ENCODE measurements at regions not wholly inside any gene's neighbourhood (a gene's known extent, or its start where the extent isn't known, plus 50 kb on each side); places are given as distances from the start of the nearest gene placed in this dataset.

- FAIRE-seq = no peak
Measured at GRCh38 chr3:146865175-146865755, 260.1 kb upstream of the PLSCR5 start.

GRCh38 chr3:146861262-146861661 lies 256.1 kb upstream of the PLSCR5 start:
- no peak for FAIRE-seq

More at GRCh38 chr3:146865175-146865755, 260.1 kb upstream of the PLSCR5 start:
- DNase-seq (ENCODE audit: insufficient read length, low spot score) = no peak

GRCh38 chr3:146854523-146854922 lies 249.4 kb upstream of the PLSCR5 start:
- DNase-seq (ENCODE audit: insufficient read length, low spot score) (no peak), FAIRE-seq (no peak)

More at GRCh38 chr3:146861262-146861661, 256.1 kb upstream of the PLSCR5 start:
- DNase-seq (ENCODE audit: insufficient read length, low spot score) = no peak

- no peak for FAIRE-seq
- no peak for DNase-seq (ENCODE audit: insufficient read length, low spot score)
Measured at GRCh38 chr3:146851665-146852064, 246.5 kb upstream of the PLSCR5 start.

GRCh38 chr3:146845361-146845760 lies 240.2 kb upstream of the PLSCR5 start:
- DNase-seq (ENCODE audit: insufficient read length, low spot score) = no peak
- FAIRE-seq = no peak

- DNase-seq (ENCODE audit: insufficient read length, low spot score) (no peak), FAIRE-seq (no peak)
Measured at GRCh38 chr3:146843476-146843875, 238.3 kb upstream of the PLSCR5 start.

- DNase-seq (ENCODE audit: insufficient read length, low spot score) = no peak
- FAIRE-seq = no peak
Measured at GRCh38 chr3:146839727-146840375, 234.7 kb upstream of the PLSCR5 start.

GRCh38 chr3:146838221-146838620 lies 233.1 kb upstream of the PLSCR5 start:
- FAIRE-seq = no peak

GRCh38 chr3:146834917-146835316 lies 229.8 kb upstream of the PLSCR5 start:
- no peak for FAIRE-seq
- no peak for DNase-seq (ENCODE audit: insufficient read length, low spot score)

More at GRCh38 chr3:146838221-146838620, 233.1 kb upstream of the PLSCR5 start:
- DNase-seq (ENCODE audit: insufficient read length, low spot score) = no peak

GRCh38 chr3:146832857-146833458 lies 227.8 kb upstream of the PLSCR5 start:
- DNase-seq (ENCODE audit: insufficient read length, low spot score) (no peak), FAIRE-seq (no peak)

- FAIRE-seq (no peak), DNase-seq (ENCODE audit: insufficient read length, low spot score) (no peak)
Measured at GRCh38 chr3:146831659-146832058, 226.5 kb upstream of the PLSCR5 start.

GRCh38 chr3:146830231-146830630 lies 225.1 kb upstream of the PLSCR5 start:
- DNase-seq (ENCODE audit: insufficient read length, low spot score) (no peak), FAIRE-seq (no peak)

- DNase-seq (ENCODE audit: insufficient read length, low spot score) (no peak), FAIRE-seq (no peak)
Measured at GRCh38 chr3:146827836-146828235, 222.7 kb upstream of the PLSCR5 start.

GRCh38 chr3:146823622-146824021 lies 218.5 kb upstream of the PLSCR5 start:
- FAIRE-seq (no peak), DNase-seq (ENCODE audit: insufficient read length, low spot score) (no peak)

GRCh38 chr3:146818866-146819265 lies 213.7 kb upstream of the PLSCR5 start:
- no peak for DNase-seq (ENCODE audit: insufficient read length, low spot score)
- FAIRE-seq = peak; percentile 28

- FAIRE-seq (no peak), DNase-seq (ENCODE audit: insufficient read length, low spot score) (no peak)
Measured at GRCh38 chr3:146818301-146818700, 213.2 kb upstream of the PLSCR5 start.

GRCh38 chr3:146817704-146818103 lies 212.6 kb upstream of the PLSCR5 start:
- DNase-seq (ENCODE audit: insufficient read length, low spot score) (no peak), FAIRE-seq (no peak)

- DNase-seq (ENCODE audit: insufficient read length, low spot score) (no peak), FAIRE-seq (no peak)
Measured at GRCh38 chr3:146814601-146815315, 209.6 kb upstream of the PLSCR5 start.

- DNase-seq (ENCODE audit: insufficient read length, low spot score) (no peak), FAIRE-seq (no peak)
Measured at GRCh38 chr3:146813496-146813895, 208.3 kb upstream of the PLSCR5 start.

GRCh38 chr3:146803745-146804144 lies 198.6 kb upstream of the PLSCR5 start:
- FAIRE-seq (no peak), DNase-seq (ENCODE audit: insufficient read length, low spot score) (no peak)

- FAIRE-seq (no peak), DNase-seq (ENCODE audit: insufficient read length, low spot score) (no peak)
Measured at GRCh38 chr3:146801492-146801891, 196.3 kb upstream of the PLSCR5 start.
